ENCODE measurements at regions not wholly inside any gene's neighbourhood (a gene's known extent, or its start where the extent isn't known, plus 50 kb on each side); places are given as distances from the start of the nearest gene placed in this dataset.

DNA sequence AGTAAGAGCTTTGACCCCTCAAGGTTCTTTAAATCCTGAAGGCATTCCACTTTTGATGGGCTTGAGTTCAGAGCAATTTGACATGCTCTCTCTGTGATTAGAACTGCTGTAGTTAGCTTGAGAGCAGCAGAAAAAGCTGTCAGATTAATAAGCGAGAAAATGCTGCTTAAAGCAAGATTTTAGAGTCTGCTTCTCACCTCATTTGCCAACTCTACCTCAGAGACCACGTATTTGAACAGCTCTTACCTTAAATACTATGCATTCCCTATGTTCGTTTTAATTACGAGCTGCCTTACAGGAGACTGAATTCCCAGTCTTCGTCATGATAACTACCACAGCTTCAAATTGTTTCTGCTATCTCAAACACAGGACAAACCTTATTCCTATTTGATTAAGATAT lies 253.4 kb downstream of the SLITRK6 start:
- no peak overlapping the region for H3K27ac ChIP-seq (ENCODE audit: low read length in 2 of 2)
- H3K4me3 ChIP-seq (ENCODE audit: control extremely low read depth in 1 of 5, extremely low read depth in 1 of 5, insufficient read depth in 1 of 5, low read depth in 2 of 5, low read length in 4 of 5), result no peak overlapping the region
- 97% methylated on average over 4 of the region's 5 CpGs for whole genome bisulfite sequencing (ENCODE audit: insufficient coverage)
- Mint-ChIP-seq H3K27me3 (no peaks in the 10 kb centered on the region), H3K4me3 (no peak overlapping the region), H3K4me1 (no peaks in the 10 kb centered on the region), H3K27ac (no peak overlapping the region), H3K9me3 (ENCODE audit: insufficient read depth) (peaks cover 12% of the 10 kb centered on the region)
- no peaks in the 10 kb centered on the region for H3K27me3 ChIP-seq (replicated peaks in 1 of 4; ENCODE audit: control extremely low read depth in 1 of 4, control insufficient read depth in 3 of 4, insufficient read depth in 4 of 4, low read length in 3 of 4)
- DNase-seq (no peak), ATAC-seq (ENCODE audit: low read depth) (no peak)
- H3K9ac ChIP-seq (ENCODE audit: low read length), result no peak overlapping the region
- ChIA-PET POLR2A (no interaction called here), CTCF (no interaction called here)
- H3K79me2 ChIP-seq (ENCODE audit: control insufficient read depth, insufficient read depth, low read length), result no peaks in the 10 kb centered on the region
- TF ChIP-seq EZH2 (IDR thresholded peaks at IDR 0.05; ENCODE audit: borderline replicate concordance, insufficient read depth, low read depth, low read length, poor library complexity, severe bottlenecking), result no peak
- TF ChIP-seq, protein P1, sequence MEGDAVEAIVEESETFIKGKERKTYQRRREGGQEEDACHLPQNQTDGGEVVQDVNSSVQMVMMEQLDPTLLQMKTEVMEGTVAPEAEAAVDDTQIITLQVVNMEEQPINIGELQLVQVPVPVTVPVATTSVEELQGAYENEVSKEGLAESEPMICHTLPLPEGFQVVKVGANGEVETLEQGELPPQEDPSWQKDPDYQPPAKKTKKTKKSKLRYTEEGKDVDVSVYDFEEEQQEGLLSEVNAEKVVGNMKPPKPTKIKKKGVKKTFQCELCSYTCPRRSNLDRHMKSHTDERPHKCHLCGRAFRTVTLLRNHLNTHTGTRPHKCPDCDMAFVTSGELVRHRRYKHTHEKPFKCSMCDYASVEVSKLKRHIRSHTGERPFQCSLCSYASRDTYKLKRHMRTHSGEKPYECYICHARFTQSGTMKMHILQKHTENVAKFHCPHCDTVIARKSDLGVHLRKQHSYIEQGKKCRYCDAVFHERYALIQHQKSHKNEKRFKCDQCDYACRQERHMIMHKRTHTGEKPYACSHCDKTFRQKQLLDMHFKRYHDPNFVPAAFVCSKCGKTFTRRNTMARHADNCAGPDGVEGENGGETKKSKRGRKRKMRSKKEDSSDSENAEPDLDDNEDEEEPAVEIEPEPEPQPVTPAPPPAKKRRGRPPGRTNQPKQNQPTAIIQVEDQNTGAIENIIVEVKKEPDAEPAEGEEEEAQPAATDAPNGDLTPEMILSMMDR (IDR thresholded peaks at IDR 0.05), result no peak
- intact Hi-C loops (cut with micrococcal nuclease), result no loop called here
- H4K20me1 ChIP-seq (ENCODE audit: control insufficient read depth, insufficient read depth, low read length, poor library complexity, severe bottlenecking), result no peaks in the 10 kb centered on the region
- H3K36me3 ChIP-seq (replicated peaks in 1 of 2; ENCODE audit: control extremely low read depth in 1 of 2, control insufficient read depth in 1 of 2, extremely low read depth in 1 of 2, insufficient read depth in 2 of 2, low read length in 1 of 2), result no peaks in the 10 kb centered on the region
- H2AFZ ChIP-seq (ENCODE audit: insufficient read depth, low read depth, low read length, poor library complexity, severe bottlenecking), result no peak overlapping the region
- peaks cover 0 to 7% (median 1%) of the 10 kb centered on the region in 3 donors for H3K9me3 ChIP-seq (ENCODE audit: control extremely low read depth in 1 of 3, control insufficient read depth in 2 of 3, insufficient read depth in 1 of 3, low read length in 2 of 3)
- no peaks in the 10 kb centered on the region for H3K4me1 ChIP-seq (ENCODE audit: control insufficient read depth in 2 of 2, insufficient read depth in 2 of 2, low read length in 2 of 2)
- no peak overlapping the region for H3K4me2 ChIP-seq (replicated peaks; ENCODE audit: low read depth, low read length, poor library complexity, severe bottlenecking)

- Histone ChIP-seq H3K4me1 (ENCODE audit: control insufficient read depth in 2 of 2, insufficient read depth in 2 of 2, low read length in 2 of 2) (no peaks in the 10 kb centered on the region), H2AFZ (ENCODE audit: insufficient read depth, low read depth, low read length, poor library complexity, severe bottlenecking) (no peak overlapping the region), H3K27me3 (replicated peaks in 1 of 4; ENCODE audit: control extremely low read depth in 1 of 4, control insufficient read depth in 3 of 4, insufficient read depth in 4 of 4, low read length in 3 of 4) (no peaks in the 10 kb centered on the region), H3K79me2 (ENCODE audit: control insufficient read depth, insufficient read depth, low read length) (no peaks in the 10 kb centered on the region), H3K9ac (ENCODE audit: low read length) (no peak overlapping the region), H4K20me1 (ENCODE audit: control insufficient read depth, insufficient read depth, low read length, poor library complexity, severe bottlenecking) (no peaks in the 10 kb centered on the region), H3K36me3 (replicated peaks in 1 of 2; ENCODE audit: control extremely low read depth in 1 of 2, control insufficient read depth in 1 of 2, extremely low read depth in 1 of 2, insufficient read depth in 2 of 2, low read length in 1 of 2) (no peaks in the 10 kb centered on the region), H3K4me2 (replicated peaks; ENCODE audit: low read depth, low read length, poor library complexity, severe bottlenecking) (no peak overlapping the region), H3K27ac (ENCODE audit: low read length in 2 of 2) (no peak overlapping the region), H3K9me3 (ENCODE audit: control extremely low read depth in 1 of 3, control insufficient read depth in 2 of 3, insufficient read depth in 1 of 3, low read length in 2 of 3) (peaks cover 0 to 7% (median under 1%) of the 10 kb centered on the region in 3 donors), H3K4me3 (ENCODE audit: control extremely low read depth in 1 of 5, extremely low read depth in 1 of 5, insufficient read depth in 1 of 5, low read depth in 2 of 5, low read length in 4 of 5) (no peak overlapping the region)
- TF ChIP-seq, protein P1 (IDR thresholded peaks at IDR 0.05), result no peak
- TF ChIP-seq EZH2 (IDR thresholded peaks at IDR 0.05; ENCODE audit: borderline replicate concordance, insufficient read depth, low read depth, low read length, poor library complexity, severe bottlenecking), result no peak
- WGBS (ENCODE audit: insufficient coverage), result no CpG with 5 or more reads among the region's 1 CpG
- Mint-ChIP-seq H3K4me3 (no peak overlapping the region), H3K27ac (no peak overlapping the region), H3K9me3 (ENCODE audit: insufficient read depth) (peaks cover 12% of the 10 kb centered on the region), H3K4me1 (no peaks in the 10 kb centered on the region), H3K27me3 (no peaks in the 10 kb centered on the region)
- ATAC-seq (ENCODE audit: low read depth), result no peak
- intact Hi-C loops (cut with micrococcal nuclease), result no loop called here
- DNase-seq, result no peak
- POLR2A ChIA-PET, result no interaction called here
- CTCF ChIA-PET, result no interaction called here
Observed at GRCh38 chr13:85544756-85545155, 254.5 kb downstream of the SLITRK6 start.

Measured in B cell (primary cell).